ENCODE measurements at regions not wholly inside any gene's neighbourhood (a gene's known extent, or its start where the extent isn't known, plus 50 kb on each side); places are given as distances from the start of the nearest gene placed in this dataset.

- TF ChIP-seq TAF1 (IDR thresholded peaks at IDR 0.05; ENCODE audit: borderline replicate concordance, low read depth, low read length) (no peak), POLR2A (IDR thresholded peaks at IDR 0.05; ENCODE audit: low read depth, low read length) (no peak), POLR2AphosphoS5 (IDR thresholded peaks at IDR 0.05; ENCODE audit: low read depth, low read length) (no peak)
Observed at GRCh38 chr4:23970201-23970850, 80.5 kb upstream of the PPARGC1A start.

All from GM12892 (cell line).